VCaP (cell line): ENCODE measurements at regions not wholly inside any gene's neighbourhood (a gene's known extent, or its start where the extent isn't known, plus 50 kb on each side); places are given as distances from the start of the nearest gene placed in this dataset.

Experiments used
- H3K27ac ChIP-seq: fragments of 450-650 bp; 2 replicates; pipeline ENCODE4 v1.5.1; 2017
- TF ChIP-seq, protein P1 (sequence below): fragments of 450-650 bp; conservative IDR thresholded peaks from 2 replicates; pipeline ENCODE4 v1.5.1; 2017; ENCODE audit warnings: mild to moderate bottlenecking, moderate library complexity

GRCh38 chr1:58981392-58981791 lies 197.5 kb upstream of the JUN start:
- TF ChIP-seq, protein P1, sequence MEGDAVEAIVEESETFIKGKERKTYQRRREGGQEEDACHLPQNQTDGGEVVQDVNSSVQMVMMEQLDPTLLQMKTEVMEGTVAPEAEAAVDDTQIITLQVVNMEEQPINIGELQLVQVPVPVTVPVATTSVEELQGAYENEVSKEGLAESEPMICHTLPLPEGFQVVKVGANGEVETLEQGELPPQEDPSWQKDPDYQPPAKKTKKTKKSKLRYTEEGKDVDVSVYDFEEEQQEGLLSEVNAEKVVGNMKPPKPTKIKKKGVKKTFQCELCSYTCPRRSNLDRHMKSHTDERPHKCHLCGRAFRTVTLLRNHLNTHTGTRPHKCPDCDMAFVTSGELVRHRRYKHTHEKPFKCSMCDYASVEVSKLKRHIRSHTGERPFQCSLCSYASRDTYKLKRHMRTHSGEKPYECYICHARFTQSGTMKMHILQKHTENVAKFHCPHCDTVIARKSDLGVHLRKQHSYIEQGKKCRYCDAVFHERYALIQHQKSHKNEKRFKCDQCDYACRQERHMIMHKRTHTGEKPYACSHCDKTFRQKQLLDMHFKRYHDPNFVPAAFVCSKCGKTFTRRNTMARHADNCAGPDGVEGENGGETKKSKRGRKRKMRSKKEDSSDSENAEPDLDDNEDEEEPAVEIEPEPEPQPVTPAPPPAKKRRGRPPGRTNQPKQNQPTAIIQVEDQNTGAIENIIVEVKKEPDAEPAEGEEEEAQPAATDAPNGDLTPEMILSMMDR = no peak
- 0 out of 2 replicates have a peak overlapping the region, but pooled peaks have one; percentile 66 for H3K27ac ChIP-seq

DNA sequence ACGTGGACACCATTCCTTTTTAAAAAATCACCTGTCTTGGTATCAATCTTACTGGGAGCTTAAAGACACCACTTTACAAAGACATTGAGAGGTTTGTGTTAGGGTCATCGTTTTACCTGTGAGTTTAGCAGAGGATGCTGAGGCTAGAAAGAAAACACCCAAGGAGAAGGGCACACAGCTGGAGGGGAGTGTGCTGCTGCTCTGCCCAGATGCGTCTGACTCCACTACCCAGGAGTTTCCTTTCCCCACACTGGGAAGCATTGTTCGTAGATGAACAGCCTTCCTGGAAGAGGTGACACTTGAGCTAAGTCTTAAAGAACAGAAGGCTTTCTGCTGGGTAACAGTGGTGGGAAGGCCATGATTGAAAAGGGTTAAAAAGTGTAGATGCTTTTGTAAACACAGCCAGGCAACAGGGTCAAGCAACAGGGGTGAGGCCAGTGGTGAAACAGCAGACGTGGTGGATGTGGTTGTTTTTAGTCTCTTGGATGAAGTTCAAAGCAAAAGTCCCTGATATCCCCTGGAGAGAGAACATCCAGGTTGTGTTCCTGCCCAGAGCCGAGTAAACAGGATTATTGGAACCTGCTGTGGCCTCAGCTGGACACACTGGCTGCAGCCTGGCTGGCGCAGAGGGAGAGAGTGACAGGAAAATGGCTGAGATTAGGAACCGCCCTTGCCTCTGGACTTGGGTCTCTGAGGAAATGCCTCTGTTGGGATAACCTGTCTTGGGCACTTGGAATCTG lies 198.6 kb upstream of the JUN start:
- TF ChIP-seq, protein P1 = no peak
- H3K27ac ChIP-seq = peak overlapping the region; percentile 66

DNA sequence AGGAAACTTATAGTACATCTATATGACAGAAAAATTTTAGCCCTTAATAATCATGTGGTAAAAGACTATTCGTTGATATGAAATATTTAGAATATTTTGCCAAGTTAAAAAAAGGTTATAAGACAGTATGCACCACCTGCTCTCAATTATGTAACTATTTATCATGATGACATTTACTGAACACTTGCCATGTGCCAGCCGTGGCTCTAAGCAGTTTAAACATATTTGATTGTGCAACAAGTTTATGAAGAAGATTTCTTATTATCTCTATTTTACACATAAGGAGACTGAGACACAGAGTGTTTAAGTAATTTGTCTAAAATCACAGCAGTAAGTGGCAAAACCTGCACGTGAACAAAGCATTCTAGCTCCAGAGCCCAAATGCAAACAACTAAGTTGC lies 199.3 kb upstream of the JUN start:
- TF ChIP-seq, protein P1 = no peak
- H3K27ac ChIP-seq = peak overlapping the region; percentile 66

DNA sequence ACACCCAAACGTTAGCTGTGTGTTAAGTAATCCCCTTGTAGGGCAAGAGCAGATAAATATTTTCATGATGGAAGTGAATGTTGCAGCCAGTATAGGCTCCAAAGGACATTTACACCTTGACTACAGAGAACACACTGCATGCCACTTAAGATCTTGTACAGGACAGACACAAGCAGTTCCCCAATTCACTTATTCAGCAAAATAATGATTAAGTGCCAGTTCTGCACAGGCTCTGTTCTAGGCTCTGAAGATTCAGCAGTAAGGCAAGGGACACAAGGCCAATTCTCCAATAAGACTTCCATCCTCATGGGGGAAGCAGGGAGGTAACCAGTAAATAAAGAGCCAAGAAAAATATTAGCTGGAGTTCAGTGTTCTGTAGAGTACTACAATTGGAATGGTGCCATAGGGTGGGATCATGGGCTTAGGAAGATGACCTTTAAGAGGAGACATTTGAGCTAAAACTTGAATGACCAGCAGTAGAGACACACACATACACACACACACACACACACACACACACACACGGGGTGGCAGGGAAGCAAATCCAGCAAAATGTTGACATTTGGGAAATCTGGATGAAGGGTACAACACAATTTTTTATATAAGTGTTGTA lies 199.9 kb upstream of the JUN start:
- TF ChIP-seq, protein P1 = no peak

DNA sequence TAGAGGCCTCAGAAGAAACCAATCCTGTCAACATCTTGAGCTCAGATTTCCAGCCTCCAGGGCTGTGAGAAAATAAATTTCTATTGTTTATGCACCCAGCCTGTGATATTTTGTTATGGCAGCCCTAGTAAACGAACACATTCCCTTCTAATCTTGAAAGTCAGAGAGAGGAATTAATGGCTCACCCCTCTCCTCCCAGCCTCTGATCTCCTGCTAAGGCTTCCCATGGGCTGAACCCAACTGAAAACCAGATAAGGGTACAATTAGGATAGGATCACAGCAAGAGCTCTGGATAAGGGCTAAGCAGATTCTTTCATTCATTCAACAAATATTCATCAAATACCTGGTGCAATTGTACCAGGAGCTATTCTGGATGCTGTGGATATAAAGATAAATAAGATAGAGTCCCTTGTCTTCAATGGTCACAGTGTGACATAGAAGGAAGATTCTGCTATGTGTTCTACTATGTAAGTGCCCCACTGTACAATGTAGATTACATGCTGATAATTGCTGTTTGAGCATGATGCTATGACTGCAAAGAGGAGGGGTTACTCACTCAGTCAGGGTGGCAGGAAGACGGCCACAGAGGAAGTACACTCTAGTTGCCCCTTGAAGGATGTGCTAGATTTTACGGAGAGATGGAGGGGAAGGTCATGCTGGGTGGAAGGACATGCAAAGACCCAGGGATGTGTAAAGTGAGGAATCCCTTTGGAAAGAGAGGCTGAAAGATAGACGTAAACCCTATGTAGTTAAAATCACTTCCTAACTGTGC lies 203.3 kb upstream of the JUN start:
- H3K27ac ChIP-seq = no peak overlapping the region
- TF ChIP-seq, protein P1 = no peak

More for the DNA sequence above, 199.9 kb upstream of the JUN start:
- peak overlapping the region; percentile 66 for H3K27ac ChIP-seq

- TF ChIP-seq, protein P1 = no peak
- H3K27ac ChIP-seq = no peak overlapping the region
Measured at GRCh38 chr1:58988752-58989151, 204.9 kb upstream of the JUN start.

- no peak overlapping the region for H3K27ac ChIP-seq
- TF ChIP-seq, protein P1 = no peak
Measured at GRCh38 chr1:58989845-58990244, 206.0 kb upstream of the JUN start.
